ENCODE measurements at regions not wholly inside any gene's neighbourhood (a gene's known extent, or its start where the extent isn't known, plus 50 kb on each side); places are given as distances from the start of the nearest gene placed in this dataset.

GRCh38 chr2:14746133-14746532, 113.6 kb downstream of the LRATD1 start:
- Histone ChIP-seq H3K23ac (ENCODE audit: insufficient read length) (no peak overlapping the region), H3K79me1 (ENCODE audit: low read depth, low read length) (no peaks in the 10 kb centered on the region), H2BK5ac (ENCODE audit: low read depth, low read length) (no peak overlapping the region; the same call in 1 of the 2 replicates), H3K9me3 (ENCODE audit: insufficient read depth in 2 of 2, low read depth in 1 of 2, low read length in 1 of 2) (peaks cover 0 to 11% of the 10 kb centered on the region in 2 experiments; a peak in 3 of 4 replicates), H2BK15ac (ENCODE audit: low read length) (no peak overlapping the region), H4K91ac (replicated peaks; ENCODE audit: insufficient read length, low read length) (no peak overlapping the region), H2AK5ac (ENCODE audit: low read depth, low read length) (no peak overlapping the region; the same call in 1 of the 2 replicates), H3K56ac (replicated peaks; ENCODE audit: insufficient read length, low read depth, low read length) (no peak overlapping the region), H3K4ac (replicated peaks; ENCODE audit: insufficient read length, low read depth, low read length) (no peak overlapping the region), H4K8ac (ENCODE audit: extremely low read depth, insufficient read depth, low read length) (no peak overlapping the region), H3K27ac (ENCODE audit: low read depth, low read length) (no peak overlapping the region), H3K4me3 (ENCODE audit: extremely low read depth in 1 of 4, insufficient read depth in 2 of 4, low read depth in 3 of 4, low read length in 4 of 4) (no peak overlapping the region), H2BK12ac (ENCODE audit: low read depth, low read length) (no peak overlapping the region), H3K9ac (replicated peaks in 1 of 4; ENCODE audit: extremely low read depth in 1 of 4, low read depth in 3 of 4, low read length in 3 of 4) (no peak overlapping the region), H2BK20ac (ENCODE audit: low read length) (no peak overlapping the region), H4K20me1 (replicated peaks in 1 of 2; ENCODE audit: control insufficient read depth in 1 of 2, insufficient read depth in 2 of 2, low read length in 2 of 2) (peaks cover 0 to 2% of the 10 kb centered on the region in 2 experiments), H3K18ac (ENCODE audit: extremely low read depth, low read length) (no peak overlapping the region), H3K27me3 (replicated peaks in 1 of 4; ENCODE audit: control insufficient read depth in 3 of 4, extremely low read depth in 1 of 4, insufficient read depth in 3 of 4, low read length in 3 of 4) (no peaks in the 10 kb centered on the region), H3K4me1 (replicated peaks in 1 of 4; ENCODE audit: control insufficient read depth in 3 of 4, insufficient read depth in 4 of 4, low read length in 3 of 4) (no peaks in the 10 kb centered on the region), H3K36me3 (ENCODE audit: control insufficient read depth in 2 of 4, insufficient read depth in 4 of 4, low read length in 3 of 4) (no peaks in the 10 kb centered on the region; a peak in 1 of 8 replicates), H3K4me2 (ENCODE audit: insufficient read depth in 1 of 2, low read depth in 2 of 2, low read length in 2 of 2) (no peak overlapping the region), H3K14ac (ENCODE audit: insufficient read length) (no peak overlapping the region), H3K23me2 (ENCODE audit: low read depth, low read length) (peaks cover 8% of the 10 kb centered on the region; the same call in 1 of the 2 replicates), H4K5ac (ENCODE audit: insufficient read length, low read depth, low read length) (no peak overlapping the region), H2BK120ac (replicated peaks; ENCODE audit: low read depth, low read length) (no peak overlapping the region), H2AFZ (ENCODE audit: low read length) (no peak overlapping the region), H3K79me2 (ENCODE audit: control insufficient read depth in 1 of 2, insufficient read depth in 2 of 2, low read length in 2 of 2) (peaks cover 0 to 6% of the 10 kb centered on the region in 2 experiments; a peak in 1 of 4 replicates)
- FAIRE-seq (no peak), DNase-seq (ENCODE audit: low read depth in 1 of 2, low spot score in 2 of 2) (no peak)
- ChIA-PET POLR2A (ENCODE audit: partially characterized antibody) (no interaction called here), CTCF (ENCODE audit: partially characterized antibody) (interaction anchor here (0.8 to 1.5 kb wide), 3 partner anchors 59 to 157 kb away, joined by 3 to 4 read pairs (median 3); no protein-coding TSS in a partner anchor)
- 92 to 100% methylated on average over 2 to 7 of the region's 7 CpGs for WGBS, 2 experiments (ENCODE audit: extremely low coverage in 1 of 2, insufficient coverage in 1 of 2, insufficient read length in 1 of 2, insufficient replicate concordance in 2 of 2, low coverage in 1 of 2, low lambda C conversion rate in 2 of 2, missing lambda C conversion rate in 1 of 2)
- TF ChIP-seq CTBP2 (IDR thresholded peaks at IDR 0.05; ENCODE audit: borderline replicate concordance, insufficient read depth, insufficient read length, low read length) (no peak), SUZ12 (IDR thresholded peaks at IDR 0.05; ENCODE audit: low read length) (no peak), KDM1A (IDR thresholded peaks at IDR 0.05; ENCODE audit: borderline replicate concordance, low read length) (no peak), TAF1 (IDR thresholded peaks at IDR 0.05; ENCODE audit: low read depth, low read length) (no peak), NRF1 (IDR thresholded peaks at IDR 0.05; ENCODE audit: low read depth, low read length) (no peak), CEBPB (IDR thresholded peaks at IDR 0.05; ENCODE audit: low read depth, low read length) (no peak), PHF8 (conservative IDR thresholded peaks at IDR 0.05; ENCODE audit: low read depth, low read length) (no peak), SIRT6 (IDR thresholded peaks at IDR 0.05; ENCODE audit: low read length) (no peak), ZNF274 (IDR thresholded peaks at IDR 0.05; ENCODE audit: borderline replicate concordance, extremely low read depth, low read length) (no peak), TEAD4 (IDR thresholded peaks at IDR 0.05; ENCODE audit: low read depth, low read length) (no peak), RNF2 (IDR thresholded peaks at IDR 0.05; ENCODE audit: borderline replicate concordance, low read depth, low read length, missing control alignments, poor library complexity, severe bottlenecking) (no peak), CTCF (IDR thresholded peaks at IDR 0.05; ENCODE audit: control extremely low read depth in 1 of 3, insufficient read depth in 1 of 3, low read depth in 1 of 3, low read length in 3 of 3) (no peak)
